Upper lobe of left lung (tissue), 6 donors: ENCODE measurements at regions not wholly inside any gene's neighbourhood (a gene's known extent, or its start where the extent isn't known, plus 50 kb on each side); places are given as distances from the start of the nearest gene placed in this dataset.
A peak's percentile ranks its signal among the peaks of the same experiment; 100 is the strongest.

Source experiments
- ATAC-seq, 2 donors: fragments of 200-7000 bp; cut with Tn5 transposase; one replicate each; pipeline ENCODE4 v1.9.1; 2022; ENCODE audit warnings: mild to moderate bottlenecking in 2 of 2, moderate library complexity in 2 of 2; ENCODE audit not compliant: low FRiP score in 2 of 2
- DNase-seq, 2 donors: peaks; one replicate each; pipeline ENCODE4 v3.0.0-alpha.2; 2019 to 2020
- H3K27ac ChIP-seq, 4 donors: fragments of 200-600 bp; sonication (generic); one replicate each; pipeline ENCODE4 v1.5.1; 2016 to 2019
- H3K27me3 ChIP-seq, 4 donors: fragments of 200-600 bp; sonication (generic); one replicate each; pipeline ENCODE4 v1.5.1; 2017 to 2019
- H3K36me3 ChIP-seq, 4 donors: fragments of 200-600 bp; sonication (generic); one replicate each; pipeline ENCODE4 v1.5.1; 2016 to 2019
- H3K4me1 ChIP-seq, 4 donors: fragments of 200-600 bp; sonication (generic); one replicate each; pipeline ENCODE4 v1.5.1; 2018 to 2019
- H3K4me3 ChIP-seq, 4 donors: fragments of 200-600 bp; sonication (generic); one replicate each; pipeline ENCODE4 v1.5.1; 2017 to 2019; ENCODE audit warnings: mild to moderate bottlenecking in 2 of 4, moderate library complexity in 1 of 4
- H3K9me3 ChIP-seq, 4 donors: fragments of 200-600 bp; sonication (generic); one replicate each; pipeline ENCODE4 v1.5.1; 2018 to 2019
- EP300 ChIP-seq, 4 donors: sonication (generic); formaldehyde crosslinking; IDR thresholded peaks; one replicate each; pipeline ENCODE4 v1.5.1; 2017; ENCODE audit warnings: antibody characterized with exemption in 4 of 4, control low read depth in 2 of 4
- POLR2A ChIP-seq, 4 donors: fragments of 450-650 bp; IDR thresholded peaks; one replicate each; pipeline ENCODE4 v1.5.1; 2016 to 2017; ENCODE audit warnings: antibody characterized with exemption in 4 of 4, mild to moderate bottlenecking in 2 of 4
- POLR2AphosphoS5 ChIP-seq, 2 donors: sonication (generic); formaldehyde crosslinking; IDR thresholded peaks; one replicate each; pipeline ENCODE4 v1.5.1; 2017; ENCODE audit warnings: antibody characterized with exemption in 2 of 2
- WGBS, 2 donors: methylation state at CpG; one replicate each; pipeline ENCODE4 v1.1.5; 2017 to 2018; 5-methylcytosine and 5-hydroxymethylcytosine counted together
- TF ChIP-seq, protein P1 (sequence below), 6 experiments: fragments of 450-650 bp in 4 of 6; fragments of 200-600 bp in 2 of 6; sonication (generic) in 2 of 6; IDR thresholded peaks; one replicate each; pipeline ENCODE4 v1.5.1; 2016 to 2019; ENCODE audit warnings: antibody characterized with exemption in 6 of 6
- donor health status: DM: no; HTN: no; CAD: no; lungs with moderate emphysema.
- donor health status: DM: no; HTN: yes; CAD: no; lungs with severe emphysema.

DNA sequence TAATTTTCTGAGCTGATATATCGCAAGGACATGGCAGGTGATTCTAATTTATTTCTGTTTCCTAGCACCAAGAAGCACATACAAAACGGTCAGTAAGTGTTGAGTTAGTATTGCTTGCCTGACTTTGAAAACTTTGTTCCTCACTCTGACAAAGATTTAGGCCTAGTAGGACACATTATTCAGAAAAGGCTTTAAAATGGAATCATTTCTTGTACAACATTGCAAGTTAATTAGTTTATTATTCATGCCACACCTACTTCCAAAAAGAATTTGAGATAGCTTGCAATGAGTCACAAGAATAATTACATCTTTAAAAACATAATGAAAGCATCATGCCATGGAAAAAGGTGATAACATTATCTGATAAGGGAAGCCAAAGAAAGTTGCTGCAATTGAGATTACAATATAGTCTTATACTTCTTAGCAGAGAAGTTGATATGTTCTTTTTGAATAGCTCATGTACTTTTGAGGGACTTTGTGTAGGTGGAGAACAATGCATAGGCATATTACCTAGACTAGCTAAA, 474.2 kb downstream of the KLF5 start:
- H3K27ac ChIP-seq, result no peak overlapping the region
- WGBS, 2 donors, result 76 to 90% methylated on average over 2 of the region's 2 CpGs
- H3K4me3 ChIP-seq, result no peak overlapping the region
- ATAC-seq, result no peak
- no peaks in the 10 kb centered on the region for H3K27me3 ChIP-seq
- no peaks in the 10 kb centered on the region for H3K4me1 ChIP-seq
- no peak for DNase-seq
- no peaks in the 10 kb centered on the region for H3K9me3 ChIP-seq
- no peaks in the 10 kb centered on the region for H3K36me3 ChIP-seq
- TF ChIP-seq, protein P1, sequence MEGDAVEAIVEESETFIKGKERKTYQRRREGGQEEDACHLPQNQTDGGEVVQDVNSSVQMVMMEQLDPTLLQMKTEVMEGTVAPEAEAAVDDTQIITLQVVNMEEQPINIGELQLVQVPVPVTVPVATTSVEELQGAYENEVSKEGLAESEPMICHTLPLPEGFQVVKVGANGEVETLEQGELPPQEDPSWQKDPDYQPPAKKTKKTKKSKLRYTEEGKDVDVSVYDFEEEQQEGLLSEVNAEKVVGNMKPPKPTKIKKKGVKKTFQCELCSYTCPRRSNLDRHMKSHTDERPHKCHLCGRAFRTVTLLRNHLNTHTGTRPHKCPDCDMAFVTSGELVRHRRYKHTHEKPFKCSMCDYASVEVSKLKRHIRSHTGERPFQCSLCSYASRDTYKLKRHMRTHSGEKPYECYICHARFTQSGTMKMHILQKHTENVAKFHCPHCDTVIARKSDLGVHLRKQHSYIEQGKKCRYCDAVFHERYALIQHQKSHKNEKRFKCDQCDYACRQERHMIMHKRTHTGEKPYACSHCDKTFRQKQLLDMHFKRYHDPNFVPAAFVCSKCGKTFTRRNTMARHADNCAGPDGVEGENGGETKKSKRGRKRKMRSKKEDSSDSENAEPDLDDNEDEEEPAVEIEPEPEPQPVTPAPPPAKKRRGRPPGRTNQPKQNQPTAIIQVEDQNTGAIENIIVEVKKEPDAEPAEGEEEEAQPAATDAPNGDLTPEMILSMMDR (IDR thresholded peaks at IDR 0.05), result no peak
- TF ChIP-seq POLR2A (IDR thresholded peaks at IDR 0.05) (no peak), POLR2AphosphoS5 (IDR thresholded peaks at IDR 0.05) (no peak), EP300 (IDR thresholded peaks at IDR 0.05) (no peak)

DNA sequence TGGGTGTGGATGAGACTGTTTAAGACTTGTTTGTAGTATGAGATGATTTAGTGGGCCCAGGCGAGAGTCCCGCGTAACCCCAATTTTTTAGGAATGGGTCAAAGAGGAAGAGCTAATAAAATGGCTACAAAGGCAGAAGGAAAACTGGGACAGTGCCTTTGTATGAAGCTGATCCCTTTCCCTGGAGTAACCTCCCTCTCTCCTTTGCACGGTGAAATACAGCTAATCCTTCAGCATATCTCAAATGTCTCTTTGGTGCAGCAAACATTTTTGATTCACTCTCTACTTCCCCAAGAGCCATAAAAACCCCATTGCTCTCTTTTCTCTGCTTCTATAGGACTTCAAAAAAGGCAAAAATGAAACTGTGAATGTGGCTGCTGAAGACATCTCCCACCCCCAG, 473.8 kb downstream of the KLF5 start:
- DNase-seq, result no peak
- Histone ChIP-seq H3K9me3 (no peaks in the 10 kb centered on the region), H3K27me3 (no peaks in the 10 kb centered on the region), H3K4me1 (no peaks in the 10 kb centered on the region), H3K27ac (no peak overlapping the region), H3K4me3 (no peak overlapping the region), H3K36me3 (no peaks in the 10 kb centered on the region)
- no peak for TF ChIP-seq EP300 (IDR thresholded peaks at IDR 0.05)
- TF ChIP-seq, protein P1 (IDR thresholded peaks at IDR 0.05), result no peak
- no peak for TF ChIP-seq POLR2AphosphoS5 (IDR thresholded peaks at IDR 0.05)
- no peak for TF ChIP-seq POLR2A (IDR thresholded peaks at IDR 0.05)
- WGBS, 2 donors, result 96 to 98% methylated on average over 4 of the region's 4 CpGs
- no peak for ATAC-seq

DNA sequence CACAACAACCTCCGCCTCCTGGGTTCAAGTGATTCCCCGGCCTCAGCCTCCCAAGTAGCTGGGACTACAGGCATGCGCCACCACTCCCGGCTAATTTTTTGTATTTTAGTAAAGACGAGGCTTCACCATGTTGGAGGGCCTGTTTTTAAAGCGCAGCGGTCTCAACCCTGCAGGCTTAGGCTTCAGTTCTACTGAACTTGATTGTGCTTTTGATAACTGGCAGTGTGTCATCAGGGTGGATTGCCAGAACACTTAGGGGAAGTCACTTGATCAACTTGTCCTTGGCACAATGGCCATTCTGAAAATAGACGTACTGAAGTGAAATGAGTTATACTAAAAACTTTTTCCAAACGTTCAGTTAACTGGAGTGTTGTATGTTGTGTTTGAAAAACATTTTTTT, 472.2 kb downstream of the KLF5 start:
- no peaks in the 10 kb centered on the region for H3K4me1 ChIP-seq
- H3K4me3 ChIP-seq, result no peak overlapping the region
- DNase-seq, result peak in 1 of 2 donors; percentile 32
- no peaks in the 10 kb centered on the region for H3K9me3 ChIP-seq
- no peaks in the 10 kb centered on the region for H3K36me3 ChIP-seq
- WGBS, 2 donors, result 81 to 88% methylated on average over 9 of the region's 9 CpGs
- TF ChIP-seq, protein P1 (IDR thresholded peaks at IDR 0.05), result no peak
- peak in 1 of 4 donors; percentile 84 for TF ChIP-seq EP300 (IDR thresholded peaks at IDR 0.05)
- no peak for TF ChIP-seq POLR2A (IDR thresholded peaks at IDR 0.05)
- ATAC-seq, result no peak
- H3K27ac ChIP-seq, result peak overlapping the region in 1 of 4 donors; percentile 23
- H3K27me3 ChIP-seq, result no peaks in the 10 kb centered on the region

DNA sequence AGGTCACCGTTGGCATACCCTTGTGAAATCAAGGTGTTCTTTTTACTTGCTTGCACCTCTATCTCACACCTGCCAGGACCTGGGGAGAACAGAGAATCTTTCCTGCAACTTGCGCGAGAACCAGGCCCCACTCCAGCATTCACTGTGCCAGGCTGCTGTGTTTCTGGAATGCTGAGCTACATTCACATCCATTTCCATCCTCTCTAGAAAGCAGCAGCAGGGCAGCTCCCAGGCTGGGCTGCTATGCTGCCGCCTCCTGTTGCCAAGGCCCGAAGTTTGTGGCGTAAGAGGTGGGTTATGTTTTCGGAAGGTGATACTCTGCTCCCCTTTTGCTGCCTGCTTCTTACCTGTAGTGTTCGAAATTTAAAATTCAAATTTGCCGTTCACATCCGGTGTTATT, 464.1 kb downstream of the KLF5 start:
- no peak overlapping the region for H3K4me3 ChIP-seq
- 94 to 96% methylated on average over 10 of the region's 10 CpGs for WGBS, 2 donors
- H3K27ac ChIP-seq, result no peak overlapping the region
- peak in 1 of 2 donors; percentile 9 for DNase-seq
- H3K27me3 ChIP-seq, result no peaks in the 10 kb centered on the region
- ATAC-seq, result no peak
- no peaks in the 10 kb centered on the region for H3K36me3 ChIP-seq
- H3K4me1 ChIP-seq, result no peaks in the 10 kb centered on the region
- H3K9me3 ChIP-seq, result no peaks in the 10 kb centered on the region
- TF ChIP-seq POLR2AphosphoS5 (IDR thresholded peaks at IDR 0.05) (no peak), POLR2A (IDR thresholded peaks at IDR 0.05) (no peak), EP300 (IDR thresholded peaks at IDR 0.05) (no peak)
- TF ChIP-seq, protein P1 (IDR thresholded peaks at IDR 0.05), result no peak

- Histone ChIP-seq H3K4me1 (no peaks in the 10 kb centered on the region), H3K27ac (no peak overlapping the region), H3K4me3 (no peak overlapping the region), H3K9me3 (no peaks in the 10 kb centered on the region), H3K36me3 (no peaks in the 10 kb centered on the region), H3K27me3 (no peaks in the 10 kb centered on the region)
- DNase-seq, result no peak
- TF ChIP-seq POLR2A (IDR thresholded peaks at IDR 0.05), result no peak
- TF ChIP-seq POLR2AphosphoS5 (IDR thresholded peaks at IDR 0.05), result no peak
- no peak for TF ChIP-seq EP300 (IDR thresholded peaks at IDR 0.05)
- TF ChIP-seq, protein P1 (IDR thresholded peaks at IDR 0.05), result no peak
- WGBS, 2 donors, result 76 to 78% methylated on average over 4 of the region's 4 CpGs
- peak in 1 of 2 donors; percentile 35 for ATAC-seq
Observed at GRCh38 chr13:73521985-73522524, 463.2 kb downstream of the KLF5 start.
